Transverse colon (tissue), 4 donors: ENCODE measurements at regions not wholly inside any gene's neighbourhood (a gene's known extent, or its start where the extent isn't known, plus 50 kb on each side); places are given as distances from the start of the nearest gene placed in this dataset.
"Not testable (repeated sequence)": the region's sequence is repeated elsewhere in the genome, so short reads cannot be mapped to it uniquely, and the experiment has no call there.

ENCODE experiments used
- CTCF ChIP-seq, 5 experiments: fragments of 200-600 bp in 3 of 5; fragments of 450-650 bp in 2 of 5; sonication (generic) in 3 of 5; IDR thresholded peaks; 1 replicate in 2 of 5; 2 replicates in 3 of 5; pipeline ENCODE4 v1.5.1; 2016 to 2017; ENCODE audit warnings: antibody characterized with exemption in 5 of 5, inconsistent platforms in 3 of 5, mild to moderate bottlenecking in 2 of 5, moderate library complexity in 1 of 5
- EP300 ChIP-seq: sonication (generic); formaldehyde crosslinking; IDR thresholded peaks from one replicate; pipeline ENCODE4 v1.6.1; 2017; ENCODE audit warnings: antibody characterized with exemption, low read depth
- POLR2A ChIP-seq: fragments of 450-650 bp; IDR thresholded peaks from one replicate; pipeline ENCODE4 v1.6.1; 2016; ENCODE audit warnings: antibody characterized with exemption, mild to moderate bottlenecking, moderate library complexity
- POLR2AphosphoS5 ChIP-seq, 3 donors: sonication (generic); formaldehyde crosslinking; IDR thresholded peaks; one replicate each; pipeline ENCODE4 v1.6.1; 2016; ENCODE audit warnings: antibody characterized with exemption in 3 of 3

GRCh38 chr2:57229706-57230105 lies 816.9 kb upstream of the VRK2 start:
- TF ChIP-seq CTCF (IDR thresholded peaks at IDR 0.05); POLR2AphosphoS5 (IDR thresholded peaks at IDR 0.05); POLR2A; EP300: not testable (repeated sequence)
